Endothelial cell of umbilical vein (primary cell): ENCODE measurements at regions not wholly inside any gene's neighbourhood (a gene's known extent, or its start where the extent isn't known, plus 50 kb on each side); places are given as distances from the start of the nearest gene placed in this dataset.

ENCODE experiments used
- BruUV-seq: library from RNA; stranded (reverse); fragments of 400-500 nt; replicated peaks from 2 replicates; lab custom pipeline; 2021; lab: Mats Ljungman, UMichigan
- CTCF ChIA-PET: fragments of 300-600, 350-600 bp; sonication (Branson Sonifier 250); formaldehyde crosslinking; loops from one replicate; lab custom pipeline; 2021; ENCODE audit warnings: antibody characterized with exemption, inconsistent platforms; lab: Charles Lee
- POLR2A ChIA-PET: fragments of 300-600, 350-600 bp; sonication (Branson Sonifier 250); formaldehyde crosslinking; loops from one replicate; lab custom pipeline; 2021; ENCODE audit warnings: antibody characterized with exemption, inconsistent platforms; lab: Charles Lee
- DNase-seq: peaks from one replicate; pipeline ENCODE4 v3.0.0-alpha.2; 2011; ENCODE audit warnings: low read depth, low spot score
- FAIRE-seq: peaks from 2 replicates; lab custom pipeline; 2011; peaks lifted over from hg19 to GRCh38; lab: Jason Lieb, UNC
- H2AFZ ChIP-seq: 2 replicates; pipeline ENCODE4 v1.6.0; 2012; ENCODE audit warnings: low read depth, low read length, control low read depth, inconsistent platforms
- H3K27ac ChIP-seq: 2 replicates; pipeline ENCODE4 v1.5.1; 2011; ENCODE audit warnings: low read depth, mild to moderate bottlenecking, control low read depth, low read length, moderate library complexity; ENCODE audit not compliant: insufficient read depth
- H3K27me3 ChIP-seq, 2 experiments: 2 replicates each; pipeline versions ENCODE4 v1.6.0 to v1.6.1; 2011; ENCODE audit warnings: low read length in 2 of 2, mixed read lengths in 1 of 2; ENCODE audit not compliant: control insufficient read depth in 2 of 2, insufficient read depth in 2 of 2
- H3K36me3 ChIP-seq, 2 experiments: 2 replicates in 1 of 2; 3 replicates in 1 of 2; pipeline ENCODE4 v1.5.1; 2011; ENCODE audit warnings: low read length in 2 of 2, mild to moderate bottlenecking in 1 of 2, moderate library complexity in 1 of 2; ENCODE audit not compliant: control insufficient read depth in 2 of 2, insufficient read depth in 2 of 2; ENCODE audit errors: extremely low read depth in 1 of 2
- H3K4me1 ChIP-seq: 3 replicates; pipeline ENCODE4 v1.5.1; 2011; ENCODE audit warnings: mild to moderate bottlenecking, low read length; ENCODE audit not compliant: control insufficient read depth, insufficient read depth; ENCODE audit errors: extremely low read depth
- H3K4me2 ChIP-seq: 2 replicates; pipeline ENCODE4 v1.6.1; 2011; ENCODE audit warnings: low read length, control low read depth, mixed read lengths; ENCODE audit not compliant: insufficient read depth
- H3K4me3 ChIP-seq, 3 experiments: fragments of 200-600 bp in 1 of 3; sonication (generic), shearing (Covaris generic) in 1 of 3; replicated peaks in 1 of 3; 2 replicates each; pipeline ENCODE4 v1.5.1; 2011 to 2016; ENCODE audit warnings: control low read depth in 3 of 3, low read length in 3 of 3, mild to moderate bottlenecking in 2 of 3, inconsistent platforms in 1 of 3, low read depth in 1 of 3, moderate library complexity in 1 of 3; ENCODE audit not compliant: insufficient read depth in 1 of 3
- H3K79me2 ChIP-seq: 2 replicates; pipeline ENCODE4 v1.6.0; 2012; ENCODE audit warnings: low read length, inconsistent platforms; ENCODE audit not compliant: control insufficient read depth, insufficient read depth
- H3K9ac ChIP-seq: replicated peaks from 2 replicates; pipeline ENCODE3; 2011; ENCODE audit warnings: low read length, control low read depth; ENCODE audit not compliant: insufficient read depth; ENCODE audit errors: extremely low read depth
- H3K9me1 ChIP-seq: replicated peaks from 3 replicates; pipeline ENCODE4 v1.6.0; 2011; ENCODE audit warnings: mild to moderate bottlenecking, low read length; ENCODE audit not compliant: control insufficient read depth, insufficient read depth; ENCODE audit errors: extremely low read depth
- H3K9me3 ChIP-seq: replicated peaks from 2 replicates; pipeline ENCODE4 v1.5.1; 2012; ENCODE audit warnings: low read length, inconsistent platforms; ENCODE audit not compliant: control insufficient read depth, insufficient read depth
- H4K20me1 ChIP-seq: replicated peaks from 2 replicates; pipeline ENCODE3; 2011; ENCODE audit warnings: mild to moderate bottlenecking, low read length; ENCODE audit not compliant: control insufficient read depth, insufficient read depth; ENCODE audit errors: extremely low read depth
- EZH2 ChIP-seq: IDR thresholded peaks from 2 replicates; pipeline ENCODE4 v1.6.1; 2012; ENCODE audit warnings: borderline replicate concordance, low read depth, mild to moderate bottlenecking, moderate library complexity, low read length, inconsistent platforms; ENCODE audit not compliant: severe bottlenecking
- FOS ChIP-seq: IDR thresholded peaks from 2 replicates; pipeline ENCODE4 v1.6.1; 2011; ENCODE audit warnings: mild to moderate bottlenecking, low read length, moderate library complexity, borderline replicate concordance; ENCODE audit not compliant: insufficient read depth
- GATA2 ChIP-seq: IDR thresholded peaks from 2 replicates; pipeline ENCODE4 v1.7.0; 2011; ENCODE audit warnings: low read depth, mild to moderate bottlenecking, moderate library complexity, mixed read lengths, low read length; ENCODE audit not compliant: insufficient read length, insufficient read depth
- JUN ChIP-seq: IDR thresholded peaks from 2 replicates; pipeline ENCODE4 v1.6.1; 2011; ENCODE audit warnings: borderline replicate concordance, low read depth; ENCODE audit not compliant: insufficient read length, insufficient read depth
- MYC ChIP-seq: IDR thresholded peaks from one replicate; pipeline ENCODE4 v1.6.1; 2011; ENCODE audit warnings: mild to moderate bottlenecking, low read depth, low read length
- POLR2A ChIP-seq: IDR thresholded peaks from 2 replicates; pipeline ENCODE4 v1.6.1; 2012; ENCODE audit warnings: low read depth, mild to moderate bottlenecking, control low read depth, low read length
- POLR2AphosphoS5 ChIP-seq: IDR thresholded peaks from 2 replicates; pipeline ENCODE4 v1.6.1; 2012; ENCODE audit warnings: low read depth, mild to moderate bottlenecking, control low read depth, low read length, moderate library complexity; ENCODE audit not compliant: insufficient read depth
- dilution Hi-C: fragments of 300-500 bp; cut with MboI; formaldehyde crosslinking; loops from one replicate; pipeline ENCODE4 v1.15.0; 2019; ENCODE audit warnings: low sequenced_read_pairs; ENCODE audit not compliant: extremely low pct_ligation_motif_present
- intact Hi-C: fragments of 100-400 bp; cut with micrococcal nuclease; formaldehyde crosslinking; loops from one replicate; pipeline ENCODE4 v1.10.0; 2022

DNA sequence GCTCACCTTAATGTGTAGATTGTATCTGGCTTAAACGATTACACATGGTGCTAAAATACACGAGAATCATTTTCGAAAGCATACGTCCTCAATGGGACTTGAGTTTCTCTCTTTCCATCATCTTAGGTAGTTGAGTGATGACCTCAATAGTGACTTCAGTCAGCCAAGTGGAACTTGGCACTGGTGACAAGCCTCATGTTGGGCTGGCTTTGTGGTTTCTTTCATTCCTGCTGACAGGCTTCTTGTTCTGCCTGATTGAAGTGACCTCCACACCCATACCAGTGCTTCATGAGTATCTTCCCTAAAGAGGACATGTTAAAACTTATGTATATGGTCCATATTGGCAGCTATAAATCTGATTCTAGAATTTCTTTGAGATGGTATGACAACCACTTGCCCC lies 159.1 kb upstream of the WDR1 start:
- H3K27ac ChIP-seq: no peak overlapping the region
- H3K36me3 ChIP-seq: no peaks in the 10 kb centered on the region
- no peaks in the 10 kb centered on the region for H3K79me2 ChIP-seq
- H3K9me3 ChIP-seq: no peaks in the 10 kb centered on the region
- TF ChIP-seq FOS (no peak), POLR2A (no peak), MYC (no peak), EZH2 (no peak), GATA2 (no peak)
- FAIRE-seq (no peak), DNase-seq (no peak)
- no peak overlapping the region for H3K4me3 ChIP-seq
- no peaks in the 10 kb centered on the region for H3K27me3 ChIP-seq
- H3K9me1 ChIP-seq: no peaks in the 10 kb centered on the region
- no peak overlapping the region for H3K4me2 ChIP-seq
- POLR2A ChIA-PET: no interaction called here
- no peaks in the 10 kb centered on the region for H3K4me1 ChIP-seq
- CTCF ChIA-PET: no interaction called here
- H4K20me1 ChIP-seq: no peaks in the 10 kb centered on the region
- no peak overlapping the region for H2AFZ ChIP-seq
- dilution Hi-C loops: no loop called here
- BruUV-seq: no TSS peak
- no peak overlapping the region for H3K9ac ChIP-seq
- intact Hi-C loops: no loop called here

- DNase-seq: no peak
- H3K9ac ChIP-seq: no peak overlapping the region
- intact Hi-C loops (no loop called here), dilution Hi-C loops (no loop called here)
- H3K4me3 ChIP-seq: no peak overlapping the region
- H3K9me3 ChIP-seq: no peaks in the 10 kb centered on the region
- no peak overlapping the region for H3K27ac ChIP-seq
- H3K9me1 ChIP-seq: no peaks in the 10 kb centered on the region
- H4K20me1 ChIP-seq: no peaks in the 10 kb centered on the region
- H3K4me2 ChIP-seq: no peak overlapping the region
- no peaks in the 10 kb centered on the region for H3K27me3 ChIP-seq
- no peaks in the 10 kb centered on the region for H3K79me2 ChIP-seq
- H2AFZ ChIP-seq: no peak overlapping the region
- no TSS peak for BruUV-seq
- H3K4me1 ChIP-seq: no peaks in the 10 kb centered on the region
- no peak for FAIRE-seq
- no peaks in the 10 kb centered on the region for H3K36me3 ChIP-seq
- TF ChIP-seq JUN: no peak
- no peak for TF ChIP-seq MYC
- TF ChIP-seq POLR2AphosphoS5: no peak
- ChIA-PET POLR2A (no interaction called here), CTCF (no interaction called here)
These were observed 156.4 kb upstream of the WDR1 start for GRCh38 chr4:10273030-10273429.
